Uterus (tissue), 2 donors: ENCODE measurements at regions not wholly inside any gene's neighbourhood (a gene's known extent, or its start where the extent isn't known, plus 50 kb on each side); places are given as distances from the start of the nearest gene placed in this dataset.

Experiments used
- POLR2A ChIP-seq, 2 donors: fragments of 450-650 bp; IDR thresholded peaks; one replicate each; pipeline ENCODE4 v1.6.1; 2016; ENCODE audit warnings: antibody characterized with exemption in 2 of 2, mild to moderate bottlenecking in 1 of 2, moderate library complexity in 1 of 2
- TF ChIP-seq, protein P1 (sequence below), 4 experiments: fragments of 200-600 bp in 2 of 4; fragments of 450-650 bp in 2 of 4; sonication (generic) in 2 of 4; IDR thresholded peaks; one replicate each; pipeline ENCODE4 v1.5.1; 2016 to 2019; ENCODE audit warnings: antibody characterized with exemption in 4 of 4, mild to moderate bottlenecking in 2 of 4, moderate library complexity in 1 of 4

- TF ChIP-seq, protein P1, sequence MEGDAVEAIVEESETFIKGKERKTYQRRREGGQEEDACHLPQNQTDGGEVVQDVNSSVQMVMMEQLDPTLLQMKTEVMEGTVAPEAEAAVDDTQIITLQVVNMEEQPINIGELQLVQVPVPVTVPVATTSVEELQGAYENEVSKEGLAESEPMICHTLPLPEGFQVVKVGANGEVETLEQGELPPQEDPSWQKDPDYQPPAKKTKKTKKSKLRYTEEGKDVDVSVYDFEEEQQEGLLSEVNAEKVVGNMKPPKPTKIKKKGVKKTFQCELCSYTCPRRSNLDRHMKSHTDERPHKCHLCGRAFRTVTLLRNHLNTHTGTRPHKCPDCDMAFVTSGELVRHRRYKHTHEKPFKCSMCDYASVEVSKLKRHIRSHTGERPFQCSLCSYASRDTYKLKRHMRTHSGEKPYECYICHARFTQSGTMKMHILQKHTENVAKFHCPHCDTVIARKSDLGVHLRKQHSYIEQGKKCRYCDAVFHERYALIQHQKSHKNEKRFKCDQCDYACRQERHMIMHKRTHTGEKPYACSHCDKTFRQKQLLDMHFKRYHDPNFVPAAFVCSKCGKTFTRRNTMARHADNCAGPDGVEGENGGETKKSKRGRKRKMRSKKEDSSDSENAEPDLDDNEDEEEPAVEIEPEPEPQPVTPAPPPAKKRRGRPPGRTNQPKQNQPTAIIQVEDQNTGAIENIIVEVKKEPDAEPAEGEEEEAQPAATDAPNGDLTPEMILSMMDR (IDR thresholded peaks at IDR 0.05): no peak
- TF ChIP-seq POLR2A (IDR thresholded peaks at IDR 0.05): no peak
These were observed 215.1 kb upstream of the NREP start for GRCh38 chr5:111972080-111972479.
